Liver (tissue), 7 donors: ENCODE measurements at regions not wholly inside any gene's neighbourhood (a gene's known extent, or its start where the extent isn't known, plus 50 kb on each side); places are given as distances from the start of the nearest gene placed in this dataset.

Experiments used
- DNase-seq: peaks from one replicate; pipeline ENCODE4 v3.0.0-alpha.2; 2017; ENCODE audit warnings: low spot score
- H3K27ac ChIP-seq, 2 donors: one replicate each; pipeline ENCODE4 v1.7.0; 2013; ENCODE audit warnings: inconsistent platforms in 2 of 2, low read length in 2 of 2, control low read depth in 1 of 2, low read depth in 1 of 2, mild to moderate bottlenecking in 1 of 2
- H3K27me3 ChIP-seq, 4 donors: one replicate each; pipeline versions ENCODE4 v1.6.1 to v1.7.0; 2013; ENCODE audit warnings: low read length in 3 of 4, inconsistent platforms in 1 of 4, mild to moderate bottlenecking in 1 of 4, moderate library complexity in 1 of 4; ENCODE audit not compliant: control insufficient read depth in 4 of 4, insufficient read depth in 4 of 4
- H3K36me3 ChIP-seq, 4 donors: one replicate each; pipeline versions ENCODE4 v1.6.1 to v1.7.0; 2013; ENCODE audit warnings: low read length in 3 of 4, mild to moderate bottlenecking in 3 of 4, low read depth in 1 of 4, moderate library complexity in 1 of 4; ENCODE audit not compliant: control insufficient read depth in 4 of 4, insufficient read depth in 3 of 4
- H3K4me1 ChIP-seq, 4 donors: one replicate each; pipeline versions ENCODE4 v1.6.1 to v1.7.0; 2013; ENCODE audit warnings: low read length in 3 of 4, mild to moderate bottlenecking in 3 of 4, moderate library complexity in 1 of 4; ENCODE audit not compliant: control insufficient read depth in 4 of 4, insufficient read depth in 4 of 4
- H3K4me3 ChIP-seq, 3 donors: one replicate each; pipeline versions ENCODE4 v1.6.1 to v1.7.0; 2013; ENCODE audit warnings: low read length in 3 of 3, control low read depth in 1 of 3, low read depth in 1 of 3, mild to moderate bottlenecking in 1 of 3
- H3K9ac ChIP-seq, 2 donors: one replicate each; pipeline ENCODE4 v1.7.0; 2013; ENCODE audit warnings: low read length in 2 of 2, mild to moderate bottlenecking in 2 of 2, moderate library complexity in 2 of 2, control low read depth in 1 of 2, low read depth in 1 of 2
- H3K9me3 ChIP-seq, 4 donors: one replicate each; pipeline versions ENCODE4 v1.6.1 to v1.7.0; 2013; ENCODE audit warnings: low read length in 3 of 4; ENCODE audit not compliant: control insufficient read depth in 4 of 4
- ATF3 ChIP-seq: IDR thresholded peaks from 2 replicates; pipeline ENCODE4 v1.6.1; 2016; ENCODE audit warnings: antibody characterized with exemption
- EGR1 ChIP-seq, 2 donors: IDR thresholded peaks; 2 replicates each; pipeline ENCODE4 v1.6.1; 2016 to 2018; ENCODE audit warnings: antibody characterized with exemption in 2 of 2, low read depth in 2 of 2
- FOXA1 ChIP-seq: IDR thresholded peaks from 2 replicates; pipeline ENCODE4 v1.6.1; 2016; ENCODE audit warnings: antibody characterized with exemption
- FOXA2 ChIP-seq: IDR thresholded peaks from 2 replicates; pipeline ENCODE4 v1.6.1; 2016; ENCODE audit warnings: antibody characterized with exemption
- GABPA ChIP-seq, 2 donors: IDR thresholded peaks in 1 of 2; conservative IDR thresholded peaks in 1 of 2; 2 replicates each; pipeline ENCODE4 v1.6.1; 2016; ENCODE audit warnings: antibody characterized with exemption in 2 of 2, mild to moderate bottlenecking in 1 of 2, moderate library complexity in 1 of 2
- HNF4A ChIP-seq, 2 donors: conservative IDR thresholded peaks; 2 replicates each; pipeline ENCODE4 v1.6.1; 2016; ENCODE audit warnings: antibody characterized with exemption in 2 of 2, mild to moderate bottlenecking in 2 of 2
- HNF4G ChIP-seq: IDR thresholded peaks from 2 replicates; pipeline ENCODE4 v1.6.1; 2016; ENCODE audit warnings: antibody characterized with exemption
- JUND ChIP-seq, 2 donors: IDR thresholded peaks; 2 replicates each; pipeline ENCODE4 v1.6.1; 2016; ENCODE audit warnings: antibody characterized with exemption in 2 of 2
- MAX ChIP-seq: IDR thresholded peaks from 2 replicates; pipeline ENCODE4 v1.6.1; 2016; ENCODE audit warnings: antibody characterized with exemption
- NR2F2 ChIP-seq: IDR thresholded peaks from 2 replicates; pipeline ENCODE4 v1.6.1; 2016; ENCODE audit warnings: antibody characterized with exemption
- RAD21 ChIP-seq, 2 donors: IDR thresholded peaks; 2 replicates each; pipeline ENCODE4 v1.6.1; 2016; ENCODE audit warnings: antibody characterized with exemption in 2 of 2, mild to moderate bottlenecking in 2 of 2
- REST ChIP-seq: IDR thresholded peaks from 2 replicates; pipeline ENCODE4 v1.6.1; 2016; ENCODE audit warnings: antibody characterized with exemption, mild to moderate bottlenecking
- RXRA ChIP-seq, 2 donors: IDR thresholded peaks; 2 replicates each; pipeline ENCODE4 v1.6.1; 2017 to 2018; ENCODE audit warnings: antibody characterized with exemption in 2 of 2, mild to moderate bottlenecking in 1 of 2
- SP1 ChIP-seq: IDR thresholded peaks from 2 replicates; pipeline ENCODE4 v1.6.1; 2018; ENCODE audit warnings: antibody characterized with exemption, mild to moderate bottlenecking
- YY1 ChIP-seq: IDR thresholded peaks from 2 replicates; pipeline ENCODE4 v1.6.1; 2016; ENCODE audit warnings: antibody characterized with exemption, mild to moderate bottlenecking
- ZBTB33 ChIP-seq: IDR thresholded peaks from 2 replicates; pipeline ENCODE4 v1.6.1; 2016; ENCODE audit warnings: antibody characterized with exemption
- WGBS: extraction: QIAGEN DNeasy Blood & Tissue Kit; methylation state at CpG from one replicate; pipeline ENCODE4 v1.1.7; 2013; 5-methylcytosine and 5-hydroxymethylcytosine counted together
- donor health status: healthy.
- donor health status: healthy.
- donor health status: healthy.
- donor health status: healthy.

GRCh38 chr4:36758312-36759178, 477.1 kb downstream of the DTHD1 start (continued):
- no peak for TF ChIP-seq SP1

GRCh38 chr4:36761607-36762006, 480.2 kb downstream of the DTHD1 start:
- no peak for DNase-seq
- Histone ChIP-seq H3K27me3 (no peaks in the 10 kb centered on the region), H3K4me3 (no peak overlapping the region), H3K27ac (no peak overlapping the region), H3K4me1 (no peaks in the 10 kb centered on the region), H3K9ac (no peak overlapping the region), H3K9me3 (no peaks in the 10 kb centered on the region), H3K36me3 (no peaks in the 10 kb centered on the region)
- WGBS, result 62% methylated on average over 4 of the region's 4 CpGs
- no peak for TF ChIP-seq SP1
- TF ChIP-seq JUND (IDR thresholded peaks at IDR 0.05), result no peak
- TF ChIP-seq FOXA1, result no peak
- TF ChIP-seq HNF4G, result no peak
- no peak for TF ChIP-seq HNF4A (conservative IDR thresholded peaks at IDR 0.05)

GRCh38 chr4:36763814-36764213, 480.7 kb upstream of the NWD2 start:
- no peaks in the 10 kb centered on the region for H3K36me3 ChIP-seq
- no peak overlapping the region for H3K27ac ChIP-seq
- no peaks in the 10 kb centered on the region for H3K9me3 ChIP-seq
- 83% methylated on average over 1 of the region's 1 CpG for WGBS
- TF ChIP-seq EGR1 (IDR thresholded peaks at IDR 0.05; ENCODE audit: low read depth in 2 of 2) (no peak), FOXA2 (no peak), NR2F2 (no peak), RAD21 (IDR thresholded peaks at IDR 0.05) (no peak), REST (no peak), ATF3 (no peak), RXRA (IDR thresholded peaks at IDR 0.05) (no peak), SP1 (no peak), FOXA1 (no peak)
- no peak for DNase-seq
- H3K9ac ChIP-seq, result no peak overlapping the region
- H3K4me3 ChIP-seq, result no peak overlapping the region
- H3K27me3 ChIP-seq, result no peaks in the 10 kb centered on the region
- H3K4me1 ChIP-seq, result no peaks in the 10 kb centered on the region

GRCh38 chr4:36767596-36767995, 476.9 kb upstream of the NWD2 start:
- no peak for DNase-seq
- Histone ChIP-seq H3K36me3 (no peaks in the 10 kb centered on the region), H3K4me3 (no peak overlapping the region), H3K27ac (no peak overlapping the region), H3K9me3 (no peaks in the 10 kb centered on the region), H3K9ac (no peak overlapping the region), H3K27me3 (no peaks in the 10 kb centered on the region), H3K4me1 (no peaks in the 10 kb centered on the region)
- WGBS, result 75% methylated on average over 1 of the region's 1 CpG
- TF ChIP-seq MAX, result no peak
- TF ChIP-seq YY1, result no peak
- TF ChIP-seq REST, result no peak
- TF ChIP-seq GABPA (IDR thresholded peaks at IDR 0.05 in 1 of 2, conservative IDR thresholded peaks at IDR 0.05 in 1 of 2), result no peak
- TF ChIP-seq RAD21 (IDR thresholded peaks at IDR 0.05), result no peak
- no peak for TF ChIP-seq ATF3
- no peak for TF ChIP-seq JUND (IDR thresholded peaks at IDR 0.05)
- TF ChIP-seq ZBTB33, result no peak
